Cardiac muscle cell (in vitro differentiated cells and primary cell): ENCODE measurements at regions not wholly inside any gene's neighbourhood (a gene's known extent, or its start where the extent isn't known, plus 50 kb on each side); places are given as distances from the start of the nearest gene placed in this dataset.

Experiments
- DNase-seq, 2 donors: peaks; one replicate each; pipeline versions ENCODE4 v3.0.0 to v3.0.0-alpha.2; 2010 to 2017; ENCODE audit warnings: low read depth in 1 of 2, low spot score in 1 of 2
- H3K27ac ChIP-seq: fragments of 200-600 bp; sonication (generic); 2 replicates; pipeline ENCODE4 v1.5.1; 2016
- H3K27me3 ChIP-seq: fragments of 200-600 bp; sonication (generic); 2 replicates; pipeline ENCODE4 v1.6.0; 2016; ENCODE audit warnings: control low read depth
- H3K36me3 ChIP-seq: fragments of 200-600 bp; sonication (generic); 2 replicates; pipeline ENCODE4 v1.5.1; 2016; ENCODE audit warnings: control low read depth
- H3K4me1 ChIP-seq: fragments of 200-600 bp; sonication (generic); 2 replicates; pipeline ENCODE4 v1.8.1; 2017; ENCODE audit warnings: low read depth, mild to moderate bottlenecking, mixed run types
- H3K4me3 ChIP-seq: fragments of 200-600 bp; sonication (generic); 2 replicates; pipeline ENCODE4 v1.5.1; 2016; ENCODE audit warnings: mild to moderate bottlenecking
- H3K9me3 ChIP-seq: fragments of 200-600 bp; sonication (generic); 2 replicates; pipeline ENCODE4 v1.5.1; 2017; ENCODE audit warnings: low read depth, mild to moderate bottlenecking, control low read depth
- TF ChIP-seq, protein P1 (sequence below): IDR thresholded peaks from 2 replicates; pipeline ENCODE4 v1.5.1; 2012; ENCODE audit warnings: low read depth, mild to moderate bottlenecking, low read length

GRCh38 chr1:182213163-182213562 is 151.7 kb upstream of the ZNF648 start:
- TF ChIP-seq, protein P1, sequence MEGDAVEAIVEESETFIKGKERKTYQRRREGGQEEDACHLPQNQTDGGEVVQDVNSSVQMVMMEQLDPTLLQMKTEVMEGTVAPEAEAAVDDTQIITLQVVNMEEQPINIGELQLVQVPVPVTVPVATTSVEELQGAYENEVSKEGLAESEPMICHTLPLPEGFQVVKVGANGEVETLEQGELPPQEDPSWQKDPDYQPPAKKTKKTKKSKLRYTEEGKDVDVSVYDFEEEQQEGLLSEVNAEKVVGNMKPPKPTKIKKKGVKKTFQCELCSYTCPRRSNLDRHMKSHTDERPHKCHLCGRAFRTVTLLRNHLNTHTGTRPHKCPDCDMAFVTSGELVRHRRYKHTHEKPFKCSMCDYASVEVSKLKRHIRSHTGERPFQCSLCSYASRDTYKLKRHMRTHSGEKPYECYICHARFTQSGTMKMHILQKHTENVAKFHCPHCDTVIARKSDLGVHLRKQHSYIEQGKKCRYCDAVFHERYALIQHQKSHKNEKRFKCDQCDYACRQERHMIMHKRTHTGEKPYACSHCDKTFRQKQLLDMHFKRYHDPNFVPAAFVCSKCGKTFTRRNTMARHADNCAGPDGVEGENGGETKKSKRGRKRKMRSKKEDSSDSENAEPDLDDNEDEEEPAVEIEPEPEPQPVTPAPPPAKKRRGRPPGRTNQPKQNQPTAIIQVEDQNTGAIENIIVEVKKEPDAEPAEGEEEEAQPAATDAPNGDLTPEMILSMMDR = no peak
- peaks cover 3% of the 10 kb centered on the region for H3K4me1 ChIP-seq
- no peaks in the 10 kb centered on the region for H3K36me3 ChIP-seq
- no peak for DNase-seq
- H3K27me3 ChIP-seq = peaks cover 4% of the 10 kb centered on the region
- no peak overlapping the region for H3K4me3 ChIP-seq
- H3K9me3 ChIP-seq = no peaks in the 10 kb centered on the region
- H3K27ac ChIP-seq = no peak overlapping the region

- no peak overlapping the region for H3K4me3 ChIP-seq
- peaks cover 15% of the 10 kb centered on the region for H3K4me1 ChIP-seq
- H3K9me3 ChIP-seq = no peaks in the 10 kb centered on the region
- peaks cover 4% of the 10 kb centered on the region for H3K27me3 ChIP-seq
- TF ChIP-seq, protein P1 = no peak
- no peaks in the 10 kb centered on the region for H3K36me3 ChIP-seq
- DNase-seq = no peak
- H3K27ac ChIP-seq = no peak overlapping the region
Observed at GRCh38 chr1:182211386-182211785, 149.9 kb upstream of the ZNF648 start.

DNA sequence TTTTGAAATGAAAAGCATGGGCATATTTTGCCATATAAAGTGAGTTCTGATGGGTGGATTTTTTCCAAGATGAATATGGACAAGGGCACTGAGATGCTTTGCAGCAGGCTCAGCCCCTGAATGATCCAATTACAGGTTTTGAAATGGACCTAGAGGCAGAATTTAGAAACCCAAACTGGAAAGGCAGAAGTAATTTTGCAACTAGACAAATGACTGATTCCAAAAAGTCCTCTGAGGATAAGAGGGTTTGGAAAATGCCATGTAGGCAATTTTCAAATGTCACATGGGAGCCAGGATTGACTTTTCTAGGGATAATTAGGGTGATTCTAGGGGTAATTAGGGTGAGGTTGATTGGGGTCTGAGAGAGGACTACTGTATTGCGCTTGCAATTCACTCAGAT is 148.9 kb upstream of the ZNF648 start:
- no peaks in the 10 kb centered on the region for H3K36me3 ChIP-seq
- peaks cover 15% of the 10 kb centered on the region for H3K4me1 ChIP-seq
- no peak overlapping the region for H3K27ac ChIP-seq
- H3K4me3 ChIP-seq = no peak overlapping the region
- TF ChIP-seq, protein P1 = no peak
- H3K27me3 ChIP-seq = peaks cover 11% of the 10 kb centered on the region
- no peaks in the 10 kb centered on the region for H3K9me3 ChIP-seq
- DNase-seq = no peak

DNA sequence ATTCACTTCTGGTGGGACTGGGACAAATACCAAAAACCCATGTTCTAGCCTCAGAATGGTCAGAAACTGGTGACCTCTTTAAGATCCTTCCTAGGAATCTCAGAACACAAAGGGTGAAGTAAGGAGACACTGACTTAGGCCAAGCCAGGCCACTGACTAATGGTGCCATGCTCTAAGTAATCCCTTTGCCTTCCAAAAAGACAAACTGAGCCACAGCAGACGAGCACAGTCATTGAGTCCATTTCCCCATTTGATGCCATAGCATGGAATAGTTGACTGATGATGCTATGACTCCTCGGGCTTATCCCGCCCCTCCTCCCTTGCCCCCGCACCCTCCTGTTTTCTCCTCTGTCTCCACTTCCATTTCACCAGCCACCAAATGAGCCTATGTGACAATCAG is 145.8 kb upstream of the ZNF648 start:
- DNase-seq = no peak
- no peak overlapping the region for H3K27ac ChIP-seq
- H3K4me1 ChIP-seq = peaks cover 15% of the 10 kb centered on the region
- peaks cover 29% of the 10 kb centered on the region for H3K27me3 ChIP-seq
- H3K4me3 ChIP-seq = no peak overlapping the region
- no peaks in the 10 kb centered on the region for H3K36me3 ChIP-seq
- H3K9me3 ChIP-seq = no peaks in the 10 kb centered on the region
- TF ChIP-seq, protein P1 = no peak

- H3K4me3 ChIP-seq = no peak overlapping the region
- peak; percentile 12 to 46 for DNase-seq
Observed at GRCh38 chr1:182206626-182207239, 145.2 kb upstream of the ZNF648 start.

More at GRCh38 chr1:182206626-182207239, 145.2 kb upstream of the ZNF648 start:
- no peak overlapping the region for H3K27ac ChIP-seq
- no peaks in the 10 kb centered on the region for H3K36me3 ChIP-seq
- TF ChIP-seq, protein P1 = no peak
- H3K9me3 ChIP-seq = no peaks in the 10 kb centered on the region
- peaks cover 15% of the 10 kb centered on the region for H3K4me1 ChIP-seq
- H3K27me3 ChIP-seq = peaks cover 34% of the 10 kb centered on the region
